HG03354 (cell line): ENCODE measurements at regions not wholly inside any gene's neighbourhood (a gene's known extent, or its start where the extent isn't known, plus 50 kb on each side); places are given as distances from the start of the nearest gene placed in this dataset.

Experiments
- ATAC-seq: cut with Tn5 transposase; IDR thresholded peaks from one replicate; pipeline ENCODE4 v1.9.1; 2021; ENCODE audit warnings: mild to moderate bottlenecking; ENCODE audit not compliant: unreplicated experiment, poor library complexity, severe bottlenecking

DNA sequence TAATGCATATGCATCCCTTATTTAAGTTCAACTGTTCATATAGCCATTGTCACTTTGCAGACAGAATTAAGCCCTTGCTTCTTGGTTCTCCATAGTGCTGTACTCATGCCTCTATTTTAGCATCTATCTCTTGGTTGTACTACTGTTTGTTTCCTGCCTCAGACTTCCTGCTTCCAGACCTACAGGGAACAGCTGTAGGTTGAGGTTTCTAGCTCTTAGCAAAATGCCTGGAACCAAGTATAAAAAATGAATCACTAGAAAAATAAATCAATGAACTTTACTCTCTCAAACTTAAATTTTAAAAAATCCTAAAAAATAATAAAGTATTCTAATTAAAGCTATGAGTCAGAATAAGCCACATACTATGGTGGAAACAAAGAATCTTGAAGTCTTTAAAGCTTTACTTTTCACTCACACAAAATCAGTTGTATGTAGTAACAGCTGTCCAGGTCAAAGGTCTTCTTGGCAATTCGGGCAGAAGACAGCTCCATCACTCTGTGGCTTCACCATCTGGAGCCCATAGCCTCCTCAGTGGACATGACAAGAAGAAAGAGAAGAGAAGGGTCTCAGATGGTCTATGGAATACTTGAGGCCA, 1228.1 kb upstream of the GYPC start:
- ATAC-seq, result no peak

DNA sequence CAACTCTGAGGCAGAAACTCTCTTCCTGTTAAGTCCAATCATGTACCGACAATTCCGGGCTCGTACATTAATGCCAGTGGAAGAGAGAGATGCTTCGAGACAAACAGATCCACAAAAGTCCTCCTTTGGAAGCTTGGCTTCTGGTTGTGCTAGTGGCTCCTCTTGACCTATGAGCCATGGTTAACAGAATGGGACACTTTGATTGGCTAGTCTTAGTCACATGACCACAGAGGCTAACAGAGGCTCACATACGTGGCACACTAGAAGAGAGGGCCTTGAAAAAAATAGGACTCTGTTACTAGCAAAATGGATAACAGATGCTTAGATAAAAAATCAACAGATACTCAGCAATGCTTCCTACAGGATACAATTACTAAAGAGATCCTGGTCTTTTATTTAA, 1211.9 kb upstream of the GYPC start:
- no peak for ATAC-seq

DNA sequence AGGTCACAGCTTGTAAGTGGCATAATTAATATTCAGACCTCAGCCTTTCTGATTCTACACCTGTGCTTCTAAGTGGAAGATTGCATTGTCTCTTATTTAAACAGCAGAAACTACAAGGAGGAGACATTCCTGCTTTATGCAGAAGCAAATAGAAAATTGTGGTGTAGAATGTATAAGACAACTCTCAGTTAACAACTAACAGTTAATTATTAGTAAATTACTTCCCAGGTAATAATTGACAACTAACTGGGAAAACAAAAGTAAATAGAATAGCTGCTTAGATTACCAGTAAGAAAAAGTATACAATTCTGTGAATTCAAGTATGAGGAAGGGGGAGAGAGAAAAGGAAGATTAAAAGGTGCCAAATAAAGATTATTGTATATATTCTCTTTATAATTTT, 1210.5 kb upstream of the GYPC start:
- ATAC-seq, result no peak

DNA sequence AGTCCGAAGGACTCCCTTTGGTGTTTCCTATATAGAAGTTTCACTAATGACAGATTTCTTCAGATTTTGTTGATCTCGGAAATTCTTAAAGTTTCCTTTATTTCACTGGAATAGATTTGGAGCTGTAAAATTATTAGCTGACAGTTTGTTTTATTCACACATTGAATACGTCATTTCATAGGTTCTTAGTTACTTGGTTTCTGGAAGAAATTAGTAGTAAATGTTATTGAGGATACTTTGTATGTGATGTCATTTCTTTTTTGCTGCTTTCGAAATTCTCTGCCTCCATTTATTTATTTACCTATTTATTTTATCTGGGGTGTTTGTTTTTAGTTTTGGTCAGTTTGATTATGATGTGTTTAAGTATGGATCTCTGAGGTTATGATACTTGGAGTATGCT, 1205.9 kb upstream of the GYPC start:
- no peak for ATAC-seq

DNA sequence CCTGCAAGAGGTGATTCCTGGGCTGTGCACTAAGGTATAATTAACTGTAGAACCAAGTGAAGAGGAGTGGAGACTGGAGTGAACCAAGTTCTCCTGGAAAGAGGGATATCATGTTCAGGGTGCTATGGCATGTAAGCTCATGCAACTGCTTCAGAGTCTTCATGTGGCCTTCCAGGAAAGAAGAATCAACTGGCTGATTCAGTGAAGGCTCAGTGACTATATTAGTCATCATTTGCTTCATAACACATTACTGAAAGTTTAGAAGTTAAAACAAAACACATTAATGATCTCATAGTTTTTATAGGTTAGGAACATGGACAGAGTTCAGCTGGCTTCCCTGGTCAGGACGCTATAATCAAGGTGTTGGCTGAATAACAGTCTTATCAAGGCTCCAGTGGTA, 1200.8 kb upstream of the GYPC start:
- peak; percentile 60 for ATAC-seq

DNA sequence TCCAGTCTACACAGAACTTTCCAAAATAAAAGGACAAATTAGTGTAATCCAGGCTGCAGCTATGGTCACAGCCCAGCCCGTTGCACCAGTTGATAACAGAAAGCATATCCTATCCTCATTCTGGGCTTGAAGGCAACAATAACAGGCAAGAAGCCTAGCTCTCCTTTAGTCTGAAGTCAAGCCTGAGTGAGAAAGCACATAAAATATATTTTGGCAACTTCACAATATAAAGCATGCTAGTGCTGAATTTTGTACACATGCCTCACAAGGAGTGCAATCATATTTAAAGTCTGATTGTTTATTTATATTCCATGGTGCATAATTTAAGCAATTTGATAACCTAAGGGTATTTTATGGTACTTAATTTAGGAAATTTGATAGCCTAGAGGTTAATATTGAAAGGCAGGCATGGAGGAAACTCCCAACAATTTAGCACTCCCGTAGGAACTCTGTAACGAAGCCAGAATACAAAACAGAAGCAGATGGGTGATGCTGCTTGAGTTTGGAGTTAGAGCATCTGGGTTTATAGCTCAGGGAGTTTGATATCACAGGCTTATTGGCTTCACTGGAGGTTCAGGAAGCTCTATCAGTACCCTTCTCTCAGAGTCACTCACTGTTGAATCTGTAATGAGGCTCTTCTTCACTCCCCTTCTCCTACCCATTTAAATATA, 1199.1 kb upstream of the GYPC start:
- no peak for ATAC-seq

DNA sequence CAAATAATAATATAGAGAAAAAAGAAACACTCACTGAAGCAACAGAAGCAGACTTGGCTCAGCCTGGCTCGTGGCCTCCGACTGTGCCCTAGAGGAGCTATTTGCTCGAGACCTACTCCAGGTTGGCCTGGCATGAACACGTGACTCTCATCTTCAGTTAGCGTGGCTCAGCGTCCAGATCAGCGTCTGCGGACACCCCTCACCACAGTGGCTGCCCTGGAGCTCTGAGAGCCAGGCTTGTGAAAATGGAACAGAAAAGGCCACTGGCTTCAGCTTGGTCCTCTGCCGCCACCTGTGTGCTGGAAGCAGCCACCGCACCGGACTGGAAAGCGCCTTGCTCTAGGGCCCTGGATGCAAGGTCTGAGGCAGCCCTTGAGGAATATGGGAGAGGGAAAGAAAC, 1184.0 kb upstream of the GYPC start:
- peak; percentile 84 for ATAC-seq

DNA sequence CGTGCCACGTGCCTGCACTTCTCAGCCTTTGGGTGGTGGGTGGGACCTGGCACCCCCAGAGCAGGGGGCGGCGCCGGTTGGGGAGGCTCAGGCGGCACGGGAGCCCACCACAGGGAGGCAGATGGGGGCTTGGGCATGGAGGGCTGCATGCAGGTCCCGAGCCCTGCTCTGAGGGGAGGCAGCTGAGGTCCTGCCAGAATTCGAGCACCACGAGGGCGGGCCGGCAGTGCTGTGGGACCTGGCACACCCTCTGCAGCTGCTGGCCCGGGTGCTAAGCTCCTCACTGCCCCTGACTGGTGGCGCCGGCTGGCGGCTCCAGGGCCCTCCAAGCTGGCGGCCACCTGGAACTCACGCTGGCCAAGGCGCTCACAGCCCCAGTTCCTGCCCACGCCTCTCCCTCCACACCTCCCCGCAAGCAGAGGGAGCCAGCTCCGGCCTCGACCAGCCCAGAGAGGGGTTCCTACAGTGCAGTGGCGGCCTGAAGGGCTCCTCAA, 1176.8 kb upstream of the GYPC start:
- no peak for ATAC-seq

DNA sequence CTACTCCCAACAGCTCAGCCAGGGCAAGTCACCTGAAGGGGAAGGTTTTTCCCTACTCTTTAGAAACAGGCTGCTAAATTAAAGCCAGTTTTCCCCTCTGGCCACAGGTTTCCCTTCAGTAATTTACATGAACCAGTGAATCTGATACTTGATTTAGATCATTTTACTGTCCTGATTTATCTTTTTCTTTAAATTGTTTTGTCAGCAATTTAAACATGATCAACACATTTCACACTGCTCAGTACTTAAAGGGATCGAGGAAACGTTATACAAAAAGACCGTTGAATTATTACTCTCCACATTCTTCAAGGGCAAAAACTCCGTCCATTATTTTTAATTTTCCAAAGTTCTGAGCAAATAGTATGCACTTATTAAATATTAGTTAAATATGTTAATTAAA, 1165.7 kb upstream of the GYPC start:
- ATAC-seq, result no peak

DNA sequence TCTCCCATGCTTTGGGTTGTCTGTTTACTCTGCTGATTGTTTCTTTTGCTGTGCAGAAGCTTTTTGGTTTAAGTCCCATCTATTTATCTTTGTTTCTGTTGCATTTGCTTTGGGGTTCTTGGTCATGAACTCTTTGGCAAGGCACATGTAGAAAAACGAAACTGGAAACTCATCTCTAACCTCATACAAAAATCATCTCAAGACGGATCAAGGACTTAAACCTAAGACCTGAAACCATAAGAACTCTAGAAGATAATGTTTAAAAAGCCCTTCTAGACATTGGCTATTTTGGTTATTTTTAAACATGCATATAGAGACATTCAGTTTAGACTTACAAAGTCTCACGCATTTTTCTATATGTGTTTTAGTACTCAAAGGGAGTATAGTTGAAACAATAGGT, 1164.3 kb upstream of the GYPC start:
- ATAC-seq, result no peak

DNA sequence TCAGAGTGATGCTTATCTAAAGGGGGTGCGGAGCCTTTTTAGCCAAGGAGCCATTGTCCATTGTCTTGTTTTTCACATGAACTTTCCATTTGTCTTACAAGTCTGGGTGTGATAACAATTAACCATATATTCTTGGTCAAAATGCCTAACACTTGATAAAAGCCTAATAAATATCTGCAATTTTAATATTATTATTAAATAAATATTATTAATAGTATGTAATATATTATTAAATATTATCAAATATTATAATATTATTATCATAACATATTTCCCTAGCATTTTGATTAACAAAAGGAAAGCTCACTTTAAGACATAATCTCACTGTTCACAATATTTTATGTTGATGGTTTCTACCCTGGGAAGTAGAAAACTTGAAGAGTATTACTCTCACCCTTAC, 1143.6 kb upstream of the GYPC start:
- ATAC-seq, result no peak

DNA sequence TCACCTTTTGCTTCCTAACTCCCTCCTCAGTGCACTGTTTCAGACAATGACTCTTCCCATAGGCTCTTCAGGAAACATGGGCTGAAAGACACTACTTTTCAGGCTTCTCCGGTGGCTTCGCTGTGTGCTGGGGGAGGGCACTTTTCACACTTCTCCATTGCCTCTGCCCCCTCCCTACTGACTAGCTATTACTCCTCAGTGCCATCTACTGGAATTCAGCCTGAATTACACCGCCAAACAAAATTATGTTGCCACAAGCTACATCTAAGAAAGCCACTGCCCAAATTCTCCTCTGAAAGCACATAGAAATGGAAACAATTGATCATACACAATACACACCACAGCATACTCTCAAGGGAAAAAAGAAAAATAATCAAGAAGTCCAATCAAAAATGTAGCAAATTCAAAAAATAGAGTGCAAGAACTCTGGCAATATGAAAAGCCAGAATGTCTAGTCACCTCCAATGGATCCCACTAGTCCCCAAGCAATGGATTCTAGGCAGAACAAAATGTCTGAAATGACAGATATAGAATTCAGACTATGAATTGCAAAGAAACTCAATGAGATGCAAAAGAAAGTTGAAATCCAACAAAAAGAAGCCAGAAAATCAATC, 1139.4 kb upstream of the GYPC start:
- ATAC-seq, result peak; percentile 57

DNA sequence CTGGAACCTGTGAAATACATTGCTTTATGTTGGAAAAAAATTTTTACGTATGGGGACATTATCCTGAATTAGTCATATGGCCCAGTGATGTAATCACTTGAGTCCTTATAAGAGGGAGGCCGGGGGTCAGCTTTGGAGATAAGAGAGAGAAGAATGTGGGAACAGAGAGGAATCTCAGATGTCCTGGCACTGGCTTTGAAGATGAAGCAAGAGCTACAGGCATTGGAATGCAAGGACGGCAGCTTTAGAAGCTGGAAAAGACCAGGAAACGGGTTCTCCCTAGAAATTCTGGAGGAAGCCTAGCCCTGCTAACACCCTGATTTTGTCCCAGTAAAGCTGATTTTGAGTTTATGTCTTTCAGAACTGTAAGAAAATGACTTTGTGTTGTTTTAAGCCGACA, 1129.9 kb upstream of the GYPC start:
- ATAC-seq, result no peak

DNA sequence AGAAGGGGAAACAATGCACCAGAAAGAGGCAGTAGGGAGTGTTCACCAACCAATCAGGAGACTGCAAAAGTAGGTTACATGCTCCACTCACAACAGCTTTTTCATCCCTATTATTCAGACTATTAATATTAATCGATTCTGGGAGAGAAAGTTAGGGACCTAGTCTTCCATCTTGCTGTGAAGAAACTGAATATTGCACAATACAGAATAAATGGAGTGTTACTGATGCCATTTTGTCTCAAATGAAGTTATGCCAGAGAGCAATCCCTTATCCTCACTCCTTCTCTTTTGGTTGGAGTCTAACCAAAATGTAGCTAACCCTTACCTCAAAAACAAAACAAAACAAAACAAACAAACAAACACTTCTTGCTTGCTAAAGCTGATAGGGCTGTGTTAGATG, 1120.9 kb upstream of the GYPC start:
- no peak for ATAC-seq

DNA sequence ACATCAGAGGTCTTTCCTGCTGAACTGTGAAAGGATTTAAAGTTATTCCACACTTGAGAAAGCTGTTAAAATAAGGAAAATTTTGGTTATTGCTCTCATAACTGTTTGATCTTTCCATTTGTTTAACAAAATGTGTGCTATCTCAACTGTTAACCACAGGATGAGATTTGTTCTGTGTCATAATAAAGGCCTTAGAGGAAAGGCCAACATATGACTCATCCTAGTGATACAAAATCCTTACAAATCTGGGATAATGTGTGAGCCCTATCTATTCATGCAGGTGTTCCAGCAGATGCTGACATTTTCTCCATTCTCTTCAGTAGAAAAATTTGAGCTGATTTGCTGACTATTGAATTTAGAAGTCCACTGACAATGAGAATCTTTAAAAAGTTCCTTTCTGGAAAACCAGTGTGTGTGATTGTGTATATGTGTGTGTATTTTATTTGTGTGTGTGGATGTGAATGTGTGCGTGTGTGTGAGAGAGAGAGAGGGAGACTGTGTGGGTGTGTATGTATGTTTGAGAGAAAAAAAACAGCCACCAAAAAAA, 1111.9 kb upstream of the GYPC start:
- no peak for ATAC-seq

DNA sequence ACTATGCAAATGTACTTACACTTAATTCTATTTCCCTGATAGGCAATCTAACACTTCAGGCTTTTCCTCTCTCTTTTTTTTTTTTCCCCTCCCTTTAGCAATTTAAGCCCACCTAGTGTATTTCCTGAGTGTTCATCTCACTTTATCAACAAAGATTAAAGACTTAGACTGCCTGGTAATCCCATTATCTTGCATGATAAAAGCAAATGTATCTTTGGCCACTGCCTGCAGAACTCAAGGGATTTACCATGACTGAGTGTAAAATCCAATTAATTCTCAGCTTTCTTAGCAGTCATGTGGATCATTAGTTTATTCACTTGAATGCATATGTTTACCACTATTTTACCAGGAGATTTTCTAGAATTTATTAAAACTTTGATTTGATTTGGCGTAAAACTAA, 1102.2 kb upstream of the GYPC start:
- ATAC-seq, result no peak

DNA sequence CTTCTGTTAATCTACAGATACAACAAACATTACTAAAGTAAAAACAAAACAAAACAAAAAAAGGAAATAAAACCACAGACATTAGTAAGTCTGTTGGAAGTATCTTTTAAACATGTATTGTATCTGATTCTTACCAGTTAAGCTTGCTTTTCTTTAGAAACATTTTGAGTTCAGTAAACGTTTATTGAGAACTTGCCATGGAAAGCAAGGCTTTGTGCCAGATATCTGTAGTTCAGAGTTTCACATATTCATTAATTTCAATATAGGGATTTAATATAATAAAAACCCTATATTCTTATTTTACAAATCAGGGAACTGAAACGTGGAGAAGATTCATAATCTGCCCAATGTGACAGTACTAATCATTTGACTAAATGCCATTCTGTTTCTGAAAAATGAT, 1101.0 kb upstream of the GYPC start:
- ATAC-seq, result no peak

DNA sequence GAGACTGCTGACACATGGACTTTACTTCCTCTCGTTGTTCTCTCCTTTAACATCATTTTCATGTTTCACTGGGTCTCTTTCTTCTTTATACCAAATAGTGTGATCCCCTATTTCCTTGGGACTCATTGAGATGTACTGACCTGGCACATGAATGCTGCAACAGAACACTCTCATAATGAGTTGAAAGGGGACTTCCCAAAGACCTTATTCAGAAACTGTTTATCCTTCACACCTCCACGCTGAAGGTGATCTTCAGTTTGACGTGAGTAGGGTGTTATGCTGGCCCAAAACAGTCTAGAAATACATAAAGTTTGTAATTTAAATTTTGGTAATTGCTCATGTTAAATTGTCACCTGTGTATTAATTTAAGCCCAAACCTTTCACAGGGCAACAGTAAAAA, 1096.8 kb upstream of the GYPC start:
- ATAC-seq, result no peak

DNA sequence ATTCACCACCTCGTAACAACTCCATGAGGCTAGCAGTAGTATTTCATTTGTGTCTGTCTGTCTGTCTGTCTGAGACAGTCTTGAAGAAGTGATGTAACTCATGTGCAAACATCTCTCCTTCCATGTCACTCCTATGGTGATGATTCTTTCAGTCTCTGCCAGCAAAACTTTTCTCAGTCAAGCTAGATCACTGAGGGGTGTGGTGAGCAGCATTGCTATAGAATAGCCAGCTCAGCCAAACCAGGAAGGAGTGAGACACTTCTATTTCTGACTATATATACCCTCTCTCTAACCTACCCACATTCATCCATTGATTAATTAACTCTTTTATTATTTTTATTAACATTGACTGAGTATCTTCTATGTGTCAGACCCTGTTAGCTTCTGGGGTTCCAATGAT, 1095.1 kb upstream of the GYPC start:
- ATAC-seq, result no peak

DNA sequence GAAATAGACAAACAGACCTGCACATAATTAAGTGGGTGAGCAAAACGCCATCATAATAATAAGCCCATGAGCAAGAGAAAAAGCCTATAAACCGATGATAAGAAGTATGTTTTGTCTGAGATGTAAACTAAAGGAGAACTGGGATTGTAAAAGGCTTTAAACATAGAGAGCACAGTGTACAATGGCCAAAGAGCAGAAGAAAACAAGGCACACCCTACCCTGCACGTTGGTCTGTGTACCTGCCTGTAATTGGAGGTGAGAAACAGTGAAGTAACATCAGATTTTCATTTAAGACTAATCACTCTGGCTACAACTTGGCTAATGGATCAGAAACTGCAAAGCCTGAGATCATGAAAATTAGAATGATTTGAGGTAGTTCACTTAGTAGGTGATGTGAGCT, 1094.7 kb upstream of the GYPC start:
- ATAC-seq, result no peak

DNA sequence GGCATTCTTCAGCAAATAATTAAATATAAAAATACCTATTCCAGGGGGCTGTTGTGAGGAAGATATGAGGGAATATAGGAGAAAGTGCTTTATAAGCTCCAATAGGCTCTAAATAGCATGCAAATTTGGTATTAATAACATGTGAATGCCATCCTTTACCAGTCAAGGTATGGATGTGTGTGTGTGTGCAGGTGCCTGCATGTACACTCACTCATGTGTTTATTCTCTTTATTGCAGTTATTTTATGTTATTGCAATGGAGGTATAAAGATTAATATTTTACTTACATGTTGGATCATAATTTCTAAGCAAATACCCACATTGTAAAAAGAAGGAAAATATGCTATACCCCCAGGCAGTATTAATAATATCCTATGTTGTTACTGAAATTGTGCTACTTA, 1093.0 kb upstream of the GYPC start:
- no peak for ATAC-seq
